ENCODE measurements at regions not wholly inside any gene's neighbourhood (a gene's known extent, or its start where the extent isn't known, plus 50 kb on each side); places are given as distances from the start of the nearest gene placed in this dataset.
A peak's percentile ranks its signal among the peaks of the same experiment; 100 is the strongest.
"Not testable (repeated sequence)": the region's sequence is repeated elsewhere in the genome, so short reads cannot be mapped to it uniquely, and the experiment has no call there.

- not testable (repeated sequence) for DNase-seq (ENCODE audit: low read depth in 2 of 2, low spot score in 1 of 2)
These were observed 140.9 kb downstream of the FASLG start for GRCh38 chr1:172799804-172800203.

GRCh38 chr1:172801771-172802322, 142.9 kb downstream of the FASLG start:
- DNase-seq (ENCODE audit: low read depth in 2 of 2, low spot score in 1 of 2), result no peak

- DNase-seq (ENCODE audit: low read depth in 2 of 2, low spot score in 1 of 2), result no peak
These were observed 150.8 kb downstream of the FASLG start for GRCh38 chr1:172809750-172810149.

- no peak for DNase-seq (ENCODE audit: low read depth in 2 of 2, low spot score in 1 of 2)
These were observed 151.7 kb downstream of the FASLG start for GRCh38 chr1:172810480-172811175.

- no peak for DNase-seq (ENCODE audit: low read depth in 2 of 2, low spot score in 1 of 2)
These were observed 152.8 kb downstream of the FASLG start for GRCh38 chr1:172811694-172812093.

GRCh38 chr1:172812118-172812517, 153.2 kb downstream of the FASLG start:
- no peak for DNase-seq (ENCODE audit: low read depth in 2 of 2, low spot score in 1 of 2)

GRCh38 chr1:172813330-172813729, 154.4 kb downstream of the FASLG start:
- no peak for DNase-seq (ENCODE audit: low read depth in 2 of 2, low spot score in 1 of 2)

- DNase-seq (ENCODE audit: low read depth in 2 of 2, low spot score in 1 of 2), result no peak
These were observed 155.5 kb downstream of the FASLG start for GRCh38 chr1:172814428-172814827.

- DNase-seq (ENCODE audit: low read depth in 2 of 2, low spot score in 1 of 2), result no peak
These were observed 156.8 kb downstream of the FASLG start for GRCh38 chr1:172815740-172816139.

GRCh38 chr1:172818841-172819527, 160.1 kb downstream of the FASLG start:
- peak in 1 of 2 donors; percentile 16 for DNase-seq (ENCODE audit: low read depth in 2 of 2, low spot score in 1 of 2)

GRCh38 chr1:172820475-172821158, 161.7 kb downstream of the FASLG start:
- no peak for DNase-seq (ENCODE audit: low read depth in 2 of 2, low spot score in 1 of 2)

GRCh38 chr1:172821609-172822274, 162.8 kb downstream of the FASLG start:
- no peak for DNase-seq (ENCODE audit: low read depth in 2 of 2, low spot score in 1 of 2)

- no peak for DNase-seq (ENCODE audit: low read depth in 2 of 2, low spot score in 1 of 2)
These were observed 164.0 kb downstream of the FASLG start for GRCh38 chr1:172822886-172823285.

- DNase-seq (ENCODE audit: low read depth in 2 of 2, low spot score in 1 of 2), result no peak
These were observed 164.6 kb downstream of the FASLG start for GRCh38 chr1:172823534-172823933.

GRCh38 chr1:172824209-172824608, 165.3 kb downstream of the FASLG start:
- no peak for DNase-seq (ENCODE audit: low read depth in 2 of 2, low spot score in 1 of 2)

GRCh38 chr1:172826096-172826741, 167.3 kb downstream of the FASLG start:
- no peak for DNase-seq (ENCODE audit: low read depth in 2 of 2, low spot score in 1 of 2)

- DNase-seq (ENCODE audit: low read depth in 2 of 2, low spot score in 1 of 2), result no peak
These were observed 168.4 kb downstream of the FASLG start for GRCh38 chr1:172827301-172827700.

GRCh38 chr1:172827841-172828240, 168.9 kb downstream of the FASLG start:
- DNase-seq (ENCODE audit: low read depth in 2 of 2, low spot score in 1 of 2), result no peak

- no peak for DNase-seq (ENCODE audit: low read depth in 2 of 2, low spot score in 1 of 2)
These were observed 173.3 kb downstream of the FASLG start for GRCh38 chr1:172832006-172832725.

- DNase-seq (ENCODE audit: low read depth in 2 of 2, low spot score in 1 of 2), result no peak
These were observed 175.1 kb downstream of the FASLG start for GRCh38 chr1:172833954-172834353.
